H1 (cell line): ENCODE measurements at regions not wholly inside any gene's neighbourhood (a gene's known extent, or its start where the extent isn't known, plus 50 kb on each side); places are given as distances from the start of the nearest gene placed in this dataset.

Source experiments
- CTCF ChIA-PET: fragments of 300-600 bp; sonication (Branson Sonifier 250); formaldehyde crosslinking; loops from one replicate; lab custom pipeline; 2021; ENCODE audit not compliant: partially characterized antibody; lab: Charles Lee
- POLR2A ChIA-PET: fragments of 300-600 bp; sonication (Branson Sonifier 250); formaldehyde crosslinking; loops from one replicate; lab custom pipeline; 2021; ENCODE audit warnings: inconsistent platforms; ENCODE audit not compliant: partially characterized antibody; lab: Charles Lee
- DNase-seq, 2 experiments: peaks; one replicate each; pipeline versions ENCODE4 v3.0.0 to v3.0.0-alpha.2; 2010 to 2022; ENCODE audit warnings: low spot score in 2 of 2, low read depth in 1 of 2, mixed read lengths in 1 of 2
- FAIRE-seq: peaks from 2 replicates; lab custom pipeline; 2011; peaks lifted over from hg19 to GRCh38; lab: Jason Lieb, UNC
- H2AFZ ChIP-seq: 2 replicates; pipeline ENCODE4 v1.8.1; 2012; ENCODE audit warnings: low read length, inconsistent platforms
- H2AK5ac ChIP-seq: 2 replicates; pipeline ENCODE4 v1.6.1; 2013; ENCODE audit warnings: low read depth, low read length
- H2BK120ac ChIP-seq: replicated peaks from 2 replicates; pipeline ENCODE3; 2013; ENCODE audit warnings: low read depth, low read length, inconsistent platforms
- H2BK12ac ChIP-seq: 2 replicates; pipeline ENCODE4 v1.6.1; 2013; ENCODE audit warnings: low read depth, low read length
- H2BK15ac ChIP-seq: 2 replicates; pipeline ENCODE4 v1.6.1; 2013; ENCODE audit warnings: low read length
- H2BK20ac ChIP-seq: 2 replicates; pipeline ENCODE4 v1.6.1; 2013; ENCODE audit warnings: low read length
- H2BK5ac ChIP-seq: 2 replicates; pipeline ENCODE4 v1.6.1; 2013; ENCODE audit warnings: low read depth, low read length
- H3K14ac ChIP-seq: 2 replicates; pipeline ENCODE4 v1.6.1; 2013; ENCODE audit warnings: inconsistent platforms; ENCODE audit not compliant: insufficient read length
- H3K18ac ChIP-seq: 2 replicates; pipeline ENCODE4 v1.6.1; 2013; ENCODE audit warnings: low read length; ENCODE audit errors: extremely low read depth
- H3K23ac ChIP-seq: 2 replicates; pipeline ENCODE4 v1.6.1; 2013; ENCODE audit warnings: inconsistent platforms; ENCODE audit not compliant: insufficient read length
- H3K23me2 ChIP-seq: 2 replicates; pipeline ENCODE4 v1.6.1; 2013; ENCODE audit warnings: low read depth, low read length
- H3K27ac ChIP-seq: 2 replicates; pipeline ENCODE4 v1.6.1; 2011; ENCODE audit warnings: low read depth, low read length, inconsistent platforms
- H3K27me3 ChIP-seq, 4 experiments: replicated peaks in 1 of 4; 1 replicate in 1 of 4; 2 replicates in 3 of 4; pipeline versions ENCODE4 v1.6.1 to v1.8.1; 2011 to 2013; ENCODE audit warnings: low read length in 3 of 4, mild to moderate bottlenecking in 3 of 4, inconsistent platforms in 2 of 4, mixed read lengths in 2 of 4, moderate library complexity in 1 of 4; ENCODE audit not compliant: control insufficient read depth in 3 of 4, insufficient read depth in 3 of 4; ENCODE audit errors: extremely low read depth in 1 of 4
- H3K36me3 ChIP-seq, 4 experiments: 2 replicates each; pipeline versions ENCODE4 v1.6.1 to v1.8.1; 2011 to 2013; ENCODE audit warnings: mild to moderate bottlenecking in 4 of 4, low read length in 3 of 4, moderate library complexity in 2 of 4, control low read depth in 1 of 4, inconsistent platforms in 1 of 4; ENCODE audit not compliant: insufficient read depth in 4 of 4, control insufficient read depth in 2 of 4
- H3K4ac ChIP-seq: replicated peaks from 2 replicates; pipeline ENCODE3; 2013; ENCODE audit warnings: low read length, low read depth, mixed read lengths, inconsistent platforms; ENCODE audit not compliant: insufficient read length
- H3K4me1 ChIP-seq, 4 experiments: replicated peaks in 1 of 4; 1 replicate in 1 of 4; 2 replicates in 3 of 4; pipeline versions ENCODE4 v1.6.1 to v1.8.1; 2011 to 2013; ENCODE audit warnings: low read length in 3 of 4, inconsistent platforms in 2 of 4, mixed read lengths in 1 of 4; ENCODE audit not compliant: insufficient read depth in 4 of 4, control insufficient read depth in 3 of 4
- H3K4me2 ChIP-seq, 2 experiments: 2 replicates each; pipeline versions ENCODE4 v1.6.1 to v1.8.1; 2011 to 2013; ENCODE audit warnings: low read depth in 2 of 2, low read length in 2 of 2, control low read depth in 1 of 2, inconsistent platforms in 1 of 2, mild to moderate bottlenecking in 1 of 2; ENCODE audit not compliant: insufficient read depth in 1 of 2
- H3K4me3 ChIP-seq, 4 experiments: fragments of 200-600, 300-600 bp in 1 of 4; sonication (generic), shearing (Covaris generic), sonication (Bioruptor Twin) in 1 of 4; 2 replicates each; pipeline versions ENCODE4 v1.5.1 to v1.8.1; 2011 to 2016; ENCODE audit warnings: low read length in 4 of 4, low read depth in 3 of 4, control low read depth in 2 of 4, inconsistent platforms in 2 of 4, mild to moderate bottlenecking in 2 of 4, mixed read lengths in 1 of 4, moderate library complexity in 1 of 4; ENCODE audit not compliant: insufficient read depth in 2 of 4; ENCODE audit errors: extremely low read depth in 1 of 4
- H3K56ac ChIP-seq: replicated peaks from 2 replicates; pipeline ENCODE3; 2013; ENCODE audit warnings: low read depth, mild to moderate bottlenecking, mixed read lengths, low read length, inconsistent platforms; ENCODE audit not compliant: insufficient read length
- H3K79me1 ChIP-seq: 2 replicates; pipeline ENCODE4 v1.6.1; 2013; ENCODE audit warnings: low read depth, low read length, control low read depth
- H3K79me2 ChIP-seq, 2 experiments: 2 replicates each; pipeline versions ENCODE4 v1.6.1 to v1.8.1; 2012 to 2013; ENCODE audit warnings: low read length in 2 of 2, mild to moderate bottlenecking in 2 of 2, inconsistent platforms in 1 of 2; ENCODE audit not compliant: insufficient read depth in 2 of 2, control insufficient read depth in 1 of 2
- H3K9ac ChIP-seq, 4 experiments: replicated peaks in 1 of 4; 1 replicate in 1 of 4; 2 replicates in 3 of 4; pipeline versions ENCODE4 v1.6.1 to v1.8.1; 2011 to 2013; ENCODE audit warnings: low read depth in 3 of 4, low read length in 3 of 4, control low read depth in 2 of 4, mild to moderate bottlenecking in 2 of 4, moderate library complexity in 2 of 4, inconsistent platforms in 1 of 4; ENCODE audit errors: extremely low read depth in 1 of 4
- H3K9me3 ChIP-seq, 2 experiments: 2 replicates each; pipeline versions ENCODE4 v1.6.1 to v1.8.1; 2012 to 2013; ENCODE audit warnings: mild to moderate bottlenecking in 2 of 2, moderate library complexity in 2 of 2, control low read depth in 1 of 2, inconsistent platforms in 1 of 2, low read depth in 1 of 2, low read length in 1 of 2, mixed read lengths in 1 of 2; ENCODE audit not compliant: insufficient read depth in 2 of 2
- H4K20me1 ChIP-seq, 2 experiments: replicated peaks in 1 of 2; 2 replicates each; pipeline versions ENCODE3 to v1.8.1; 2011 to 2013; ENCODE audit warnings: inconsistent platforms in 2 of 2, low read length in 2 of 2, mild to moderate bottlenecking in 1 of 2; ENCODE audit not compliant: insufficient read depth in 2 of 2, control insufficient read depth in 1 of 2
- H4K5ac ChIP-seq: 2 replicates; pipeline ENCODE4 v1.6.1; 2013; ENCODE audit warnings: low read length, low read depth, mixed read lengths, inconsistent platforms; ENCODE audit not compliant: insufficient read length
- H4K8ac ChIP-seq: 2 replicates; pipeline ENCODE4 v1.8.0; 2013; ENCODE audit warnings: mild to moderate bottlenecking, moderate library complexity, low read length, inconsistent platforms; ENCODE audit not compliant: insufficient read depth; ENCODE audit errors: extremely low read depth
- H4K91ac ChIP-seq: replicated peaks from 2 replicates; pipeline ENCODE3; 2013; ENCODE audit warnings: low read length, mixed read lengths, inconsistent platforms; ENCODE audit not compliant: insufficient read length
- BCL11A ChIP-seq, 2 experiments: IDR thresholded peaks; one replicate each; pipeline ENCODE4 v1.6.1; 2011; ENCODE audit warnings: low read depth in 2 of 2, low read length in 2 of 2, mild to moderate bottlenecking in 2 of 2
- BRCA1 ChIP-seq: IDR thresholded peaks from 2 replicates; pipeline ENCODE4 v1.6.1; 2012; ENCODE audit warnings: low read depth, low read length, improper control_type of control experiment
- CHD1 ChIP-seq: IDR thresholded peaks from 2 replicates; pipeline ENCODE4 v1.6.1; 2012; ENCODE audit warnings: low read depth, low read length, improper control_type of control experiment
- EP300 ChIP-seq, 2 experiments: IDR thresholded peaks; 1 replicate in 1 of 2; 2 replicates in 1 of 2; pipeline ENCODE4 v1.6.1; 2011 to 2012; ENCODE audit warnings: low read depth in 2 of 2, low read length in 2 of 2, mild to moderate bottlenecking in 2 of 2, borderline replicate concordance in 1 of 2, inconsistent platforms in 1 of 2, moderate library complexity in 1 of 2
- HDAC2 ChIP-seq, 2 experiments: fragments of 300-600 bp in 1 of 2; sonication (generic) in 1 of 2; IDR thresholded peaks; 2 replicates each; pipeline ENCODE4 v1.6.1; 2011 to 2012; ENCODE audit warnings: low read depth in 2 of 2, low read length in 2 of 2, mild to moderate bottlenecking in 2 of 2, moderate library complexity in 2 of 2, borderline replicate concordance in 1 of 2, inconsistent platforms in 1 of 2
- RBBP5 ChIP-seq: IDR thresholded peaks from 2 replicates; pipeline ENCODE4 v1.7.1; 2012; ENCODE audit warnings: low read depth, mild to moderate bottlenecking, inconsistent platforms, low read length, moderate library complexity, borderline replicate concordance
- RFX5 ChIP-seq: IDR thresholded peaks from 2 replicates; pipeline ENCODE4 v1.6.1; 2011; ENCODE audit warnings: low read depth, low read length, improper control_type of control experiment, borderline replicate concordance
- RNF2 ChIP-seq: fragments of 200-900, 300-1000 bp; sonication (generic); IDR thresholded peaks from 2 replicates; pipeline ENCODE4 v1.7.1; 2016; ENCODE audit warnings: borderline replicate concordance, low read depth, mild to moderate bottlenecking, antibody characterized with exemption, low read length; ENCODE audit not compliant: poor library complexity, severe bottlenecking; ENCODE audit errors: missing control alignments
- SIN3A ChIP-seq, 2 experiments: IDR thresholded peaks in 1 of 2; conservative IDR thresholded peaks in 1 of 2; 2 replicates each; pipeline ENCODE4 v1.6.1; 2011 to 2012; ENCODE audit warnings: low read length in 2 of 2, improper control_type of control experiment in 1 of 2, low read depth in 1 of 2, mild to moderate bottlenecking in 1 of 2
- SIRT6 ChIP-seq: IDR thresholded peaks from one replicate; pipeline ENCODE4 v1.7.1; 2012; ENCODE audit warnings: low read length, inconsistent platforms
- SP1 ChIP-seq: IDR thresholded peaks from 2 replicates; pipeline ENCODE4 v1.6.1; 2011; ENCODE audit warnings: low read depth, low read length
- TBP ChIP-seq: IDR thresholded peaks from 2 replicates; pipeline ENCODE4 v1.6.1; 2011; ENCODE audit warnings: low read depth, low read length, improper control_type of control experiment
- TEAD4 ChIP-seq: IDR thresholded peaks from 2 replicates; pipeline ENCODE4 v1.6.1; 2012; ENCODE audit warnings: low read depth, low read length, inconsistent platforms, mixed read lengths
- WGBS, 2 experiments: shearing (Covaris generic) in 1 of 2; methylation state at CpG; one replicate each; pipeline versions ENCODE4 v1.1.6 to v1.1.7; 2013 to 2015; ENCODE audit warnings: low lambda C conversion rate in 2 of 2, mixed read lengths in 2 of 2, inconsistent platforms in 1 of 2, low coverage in 1 of 2, missing lambda C conversion rate in 1 of 2; ENCODE audit not compliant: insufficient replicate concordance in 2 of 2, insufficient coverage in 1 of 2, insufficient read length in 1 of 2; ENCODE audit errors: extremely low coverage in 1 of 2, missing lambda C conversion rate in 1 of 2; 5-methylcytosine and 5-hydroxymethylcytosine counted together
- TF ChIP-seq, protein P1 (sequence below): IDR thresholded peaks from 2 replicates; pipeline ENCODE4 v1.6.1; 2012; ENCODE audit warnings: inconsistent platforms

DNA sequence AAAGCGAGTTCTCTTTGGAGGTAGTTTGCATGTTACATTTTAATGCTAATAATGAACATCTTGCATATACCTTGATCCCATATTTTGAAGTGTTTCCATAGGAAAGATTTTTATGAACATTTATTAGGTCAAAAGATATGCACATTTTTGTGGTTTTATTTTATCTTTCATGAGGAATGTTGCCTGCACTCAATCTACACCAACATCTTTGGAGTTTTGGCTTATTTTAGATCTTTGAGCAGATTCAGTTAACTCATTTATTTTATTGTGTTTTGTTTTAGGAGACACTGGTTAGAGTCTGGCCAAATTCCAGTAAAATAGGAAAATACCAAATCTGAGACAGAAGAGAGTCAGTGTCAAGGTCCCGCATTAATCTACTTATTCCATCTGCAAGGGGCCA, 540.9 kb downstream of the RNF144A start:
- Histone ChIP-seq H3K14ac (no peak overlapping the region), H3K4ac (no peak overlapping the region), H3K79me2 (no peaks in the 10 kb centered on the region), H2BK20ac (no peak overlapping the region), H2BK120ac (no peak overlapping the region), H3K4me1 (no peaks in the 10 kb centered on the region; a peak in 1 of 7 replicates), H4K20me1 (no peaks in the 10 kb centered on the region), H2BK5ac (no peak overlapping the region), H3K18ac (no peak overlapping the region), H3K23me2 (no peaks in the 10 kb centered on the region), H3K79me1 (no peaks in the 10 kb centered on the region), H3K4me2 (no peak overlapping the region), H3K9me3 (no peaks in the 10 kb centered on the region), H2AFZ (no peak overlapping the region), H4K5ac (no peak overlapping the region), H3K56ac (no peak overlapping the region), H2BK12ac (no peak overlapping the region), H3K36me3 (no peaks in the 10 kb centered on the region), H3K27ac (no peak overlapping the region), H2AK5ac (no peak overlapping the region), H2BK15ac (no peak overlapping the region), H3K23ac (no peak overlapping the region), H4K91ac (no peak overlapping the region), H3K4me3 (no peak overlapping the region), H3K9ac (no peak overlapping the region), H3K27me3 (no peaks in the 10 kb centered on the region), H4K8ac (no peak overlapping the region)
- WGBS, 2 experiments = 95% methylated on average over 2 of the region's 2 CpGs; no CpG with 5 or more reads in 1 of the 2 experiments
- FAIRE-seq (no peak), DNase-seq (no peak)
- POLR2A ChIA-PET = no interaction called here
- CTCF ChIA-PET = no interaction called here
- TF ChIP-seq SIRT6 = no peak
- TF ChIP-seq RFX5 = no peak
- no peak for TF ChIP-seq CHD1
- TF ChIP-seq, protein P1, sequence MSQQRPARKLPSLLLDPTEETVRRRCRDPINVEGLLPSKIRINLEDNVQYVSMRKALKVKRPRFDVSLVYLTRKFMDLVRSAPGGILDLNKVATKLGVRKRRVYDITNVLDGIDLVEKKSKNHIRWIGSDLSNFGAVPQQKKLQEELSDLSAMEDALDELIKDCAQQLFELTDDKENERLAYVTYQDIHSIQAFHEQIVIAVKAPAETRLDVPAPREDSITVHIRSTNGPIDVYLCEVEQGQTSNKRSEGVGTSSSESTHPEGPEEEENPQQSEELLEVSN = no peak
- no peak for TF ChIP-seq RNF2
- no peak for TF ChIP-seq TBP
- TF ChIP-seq EP300 (IDR thresholded peaks at IDR 0.05; ENCODE audit: borderline replicate concordance in 1 of 2, low read depth in 2 of 2, low read length in 2 of 2) = no peak
- no peak for TF ChIP-seq TEAD4
- no peak for TF ChIP-seq HDAC2 (IDR thresholded peaks at IDR 0.05; ENCODE audit: borderline replicate concordance in 1 of 2, low read depth in 2 of 2, low read length in 2 of 2)
- no peak for TF ChIP-seq BRCA1
- no peak for TF ChIP-seq SP1
- no peak for TF ChIP-seq RBBP5
- TF ChIP-seq BCL11A (IDR thresholded peaks at IDR 0.05; ENCODE audit: low read depth in 2 of 2, low read length in 2 of 2) = no peak
- no peak for TF ChIP-seq SIN3A (conservative IDR thresholded peaks at IDR 0.05 in 1 of 2, IDR thresholded peaks at IDR 0.05 in 1 of 2; ENCODE audit: low read depth in 1 of 2, low read length in 2 of 2)
